HAP-1 (cell line): ENCODE measurements at regions not wholly inside any gene's neighbourhood (a gene's known extent, or its start where the extent isn't known, plus 50 kb on each side); places are given as distances from the start of the nearest gene placed in this dataset.
"Not testable (repeated sequence)": the region's sequence is repeated elsewhere in the genome, so short reads cannot be mapped to it uniquely, and the experiment has no call there.

Source experiments
- DNase-seq, 2 experiments: peaks; one replicate each; pipeline ENCODE4 v3.0.0-alpha.2; 2016 to 2020; ENCODE audit warnings: low spot score in 2 of 2
- H3K27me3 ChIP-seq: fragments of 250-450 bp; sonication (Bioruptor Pico); 2 replicates; pipeline ENCODE4 v1.5.1; 2020; ENCODE audit warnings: low read depth, mild to moderate bottlenecking, moderate library complexity
- H3K36me3 ChIP-seq: fragments of 250-450 bp; sonication (Bioruptor Pico); replicated peaks from 2 replicates; pipeline ENCODE4 v1.5.1; 2020; ENCODE audit warnings: mild to moderate bottlenecking
- H3K4me1 ChIP-seq: fragments of 250-450 bp; sonication (Bioruptor Pico); 2 replicates; pipeline ENCODE4 v1.5.1; 2020; ENCODE audit warnings: mild to moderate bottlenecking
- H3K4me3 ChIP-seq: fragments of 250-450 bp; sonication (Bioruptor Pico); 2 replicates; pipeline ENCODE4 v1.5.1; 2020; ENCODE audit warnings: mild to moderate bottlenecking, moderate library complexity
- H3K9me3 ChIP-seq: fragments of 250-450 bp; sonication (Bioruptor Pico); 2 replicates; pipeline ENCODE4 v1.5.1; 2020; ENCODE audit warnings: mild to moderate bottlenecking, moderate library complexity
- in situ Hi-C: fragments of 300-500 bp; cut with MboI; formaldehyde crosslinking; loops from 3 replicates; pipeline ENCODE4 v1.14.3; 2020; ENCODE audit warnings: low sequenced_read_pairs, inconsistent platforms, mixed read lengths

DNA sequence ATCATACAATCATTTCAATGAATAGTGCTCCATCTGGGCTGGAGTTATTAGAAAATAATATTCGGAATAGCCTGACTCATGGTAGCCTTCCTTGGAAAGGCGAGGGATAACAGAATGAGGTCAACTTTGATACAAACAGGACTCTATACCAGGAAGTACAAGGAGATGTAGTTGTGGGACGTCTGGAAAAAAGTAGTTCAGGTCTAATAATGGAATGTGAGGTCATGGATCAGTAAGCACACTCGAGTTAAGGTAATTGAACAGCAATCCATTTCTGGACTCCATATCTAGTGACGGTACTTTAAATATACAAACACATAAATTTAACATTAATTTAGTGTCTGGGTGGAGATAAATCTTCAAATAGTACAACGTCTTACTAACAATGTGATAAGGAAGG, 1204.0 kb upstream of the ADGRB3 start:
- Histone ChIP-seq H3K4me3 (no peak overlapping the region), H3K36me3 (no peaks in the 10 kb centered on the region), H3K4me1 (no peaks in the 10 kb centered on the region), H3K27me3 (no peaks in the 10 kb centered on the region), H3K9me3 (no peaks in the 10 kb centered on the region)
- in situ Hi-C loops, result no loop called here
- DNase-seq, result no peak

- H3K4me3 ChIP-seq, H3K9me3 ChIP-seq, in situ Hi-C loops, H3K27me3 ChIP-seq, DNase-seq, H3K36me3 ChIP-seq, H3K4me1 ChIP-seq: not testable (repeated sequence)
These were observed 1208.4 kb upstream of the ADGRB3 start for GRCh38 chr6:67426686-67427085.

GRCh38 chr6:67412035-67412434, 1223.0 kb upstream of the ADGRB3 start:
- no peak for DNase-seq
- H3K27me3 ChIP-seq, result no peaks in the 10 kb centered on the region

GRCh38 chr6:67411036-67411435, 1224.0 kb upstream of the ADGRB3 start:
- no peaks in the 10 kb centered on the region for H3K4me1 ChIP-seq
- no peak for DNase-seq
- in situ Hi-C loops, result no loop called here
- H3K27me3 ChIP-seq, result no peaks in the 10 kb centered on the region
- H3K9me3 ChIP-seq, result no peaks in the 10 kb centered on the region
- H3K4me3 ChIP-seq, result no peak overlapping the region
- H3K36me3 ChIP-seq, result no peaks in the 10 kb centered on the region

More at GRCh38 chr6:67412035-67412434, 1223.0 kb upstream of the ADGRB3 start:
- in situ Hi-C loops, result no loop called here
- H3K4me1 ChIP-seq, result no peaks in the 10 kb centered on the region
- no peaks in the 10 kb centered on the region for H3K9me3 ChIP-seq
- H3K36me3 ChIP-seq, result no peaks in the 10 kb centered on the region
- H3K4me3 ChIP-seq, result no peak overlapping the region

DNA sequence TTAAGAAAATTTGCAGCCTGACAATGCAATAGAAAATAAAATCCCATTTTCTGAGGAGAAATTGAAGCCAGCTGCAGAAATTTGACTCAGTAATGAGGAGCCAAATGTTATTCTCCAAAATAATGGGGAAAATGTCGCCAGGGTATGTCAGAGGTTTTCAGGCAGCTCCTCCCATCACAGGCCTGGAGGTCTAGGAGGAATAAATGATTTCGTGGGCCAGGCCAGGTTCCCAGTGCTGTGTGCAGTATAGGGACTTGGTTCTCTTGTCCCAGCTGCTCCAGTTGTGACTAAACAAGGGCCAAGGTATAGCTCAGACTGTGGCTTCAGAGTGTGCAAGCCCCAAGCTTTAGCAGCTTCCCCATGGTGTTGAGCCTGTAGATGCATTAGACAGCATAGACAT, 1240.8 kb upstream of the ADGRB3 start:
- DNase-seq, result no peak
- Histone ChIP-seq H3K27me3 (no peaks in the 10 kb centered on the region), H3K36me3 (no peaks in the 10 kb centered on the region), H3K9me3 (no peaks in the 10 kb centered on the region), H3K4me1 (no peaks in the 10 kb centered on the region; the same call in 1 of the 2 replicates), H3K4me3 (no peak overlapping the region)
- in situ Hi-C loops, result no loop called here

- H3K4me3 ChIP-seq, result no peak overlapping the region
- no peak for DNase-seq
- in situ Hi-C loops, result no loop called here
- no peaks in the 10 kb centered on the region for H3K27me3 ChIP-seq
- H3K36me3 ChIP-seq, result no peaks in the 10 kb centered on the region
- no peaks in the 10 kb centered on the region for H3K4me1 ChIP-seq
- no peaks in the 10 kb centered on the region for H3K9me3 ChIP-seq
These were observed 1241.7 kb upstream of the ADGRB3 start for GRCh38 chr6:67393356-67393755.

DNA sequence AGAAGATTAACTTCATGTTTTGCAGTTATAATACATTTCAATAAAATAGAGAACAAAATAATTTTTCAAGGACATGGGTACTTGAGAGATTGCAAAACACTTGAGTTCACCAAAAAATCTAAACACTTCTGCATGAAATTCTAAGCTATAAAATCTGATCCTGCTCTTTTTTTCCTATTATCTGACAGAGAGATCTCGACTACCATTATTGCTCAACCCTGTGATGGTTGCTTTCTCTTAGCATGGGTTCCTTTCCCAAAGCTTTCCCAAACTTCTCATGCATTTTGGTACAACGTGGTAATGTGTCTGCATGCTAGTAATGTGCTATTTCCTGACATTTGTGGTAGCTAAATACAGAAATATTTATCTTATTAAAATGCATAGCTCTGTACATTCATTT, 1243.1 kb upstream of the ADGRB3 start:
- Histone ChIP-seq H3K4me1 (no peaks in the 10 kb centered on the region), H3K27me3 (no peaks in the 10 kb centered on the region), H3K4me3 (no peak overlapping the region), H3K9me3 (no peaks in the 10 kb centered on the region), H3K36me3 (no peaks in the 10 kb centered on the region)
- in situ Hi-C loops, result no loop called here
- DNase-seq, result no peak

- in situ Hi-C loops, result no loop called here
- Histone ChIP-seq H3K36me3 (no peaks in the 10 kb centered on the region), H3K4me3 (no peak overlapping the region), H3K9me3 (no peaks in the 10 kb centered on the region), H3K27me3 (no peaks in the 10 kb centered on the region), H3K4me1 (no peaks in the 10 kb centered on the region)
- DNase-seq, result no peak
These were observed 1265.4 kb upstream of the ADGRB3 start for GRCh38 chr6:67369679-67370078.

DNA sequence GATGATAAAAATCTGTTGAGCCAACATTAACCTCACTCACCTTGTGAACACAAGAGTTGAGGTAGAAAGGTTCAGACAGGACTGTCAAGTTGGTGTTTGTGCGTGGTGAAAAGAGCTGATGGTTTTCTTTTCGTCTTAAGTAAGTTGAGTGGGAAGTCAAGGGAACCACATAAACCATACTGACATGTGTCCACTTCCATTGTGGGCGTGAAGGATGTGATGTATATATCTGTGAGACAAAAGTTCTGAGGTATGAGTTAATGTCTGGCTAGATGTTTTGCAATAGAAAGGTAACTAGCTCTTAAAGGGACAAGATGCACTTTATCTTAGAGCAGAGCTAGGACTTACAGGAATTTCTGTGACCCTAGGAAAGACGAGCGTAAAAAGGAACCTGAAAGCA, 1272.1 kb upstream of the ADGRB3 start:
- in situ Hi-C loops, result no loop called here
- no peak for DNase-seq
- no peak overlapping the region for H3K4me3 ChIP-seq
- no peaks in the 10 kb centered on the region for H3K9me3 ChIP-seq
- H3K36me3 ChIP-seq, result no peaks in the 10 kb centered on the region
- no peaks in the 10 kb centered on the region for H3K4me1 ChIP-seq
- no peaks in the 10 kb centered on the region for H3K27me3 ChIP-seq

DNA sequence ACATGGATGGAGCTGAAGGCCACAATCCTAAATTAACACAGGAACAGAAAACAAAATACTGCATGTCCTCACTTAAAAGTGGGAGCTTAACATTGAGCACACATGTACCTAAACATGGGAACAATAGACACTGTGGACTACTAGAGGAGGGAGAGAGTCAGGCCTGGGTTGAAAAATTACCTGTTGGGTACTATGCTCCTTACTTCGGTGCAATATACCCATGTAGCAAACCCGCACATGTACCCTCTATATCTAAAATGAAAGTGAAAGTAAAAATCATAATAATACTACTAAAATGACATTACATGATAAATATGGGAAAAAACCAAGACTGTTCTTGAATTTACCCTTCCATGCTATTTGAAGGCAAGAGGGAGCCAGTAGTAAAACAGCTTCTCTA, 1273.8 kb upstream of the ADGRB3 start:
- DNase-seq, result no peak
- Histone ChIP-seq H3K27me3 (no peaks in the 10 kb centered on the region), H3K4me1 (no peaks in the 10 kb centered on the region), H3K36me3 (no peaks in the 10 kb centered on the region), H3K4me3 (no peak overlapping the region), H3K9me3 (no peaks in the 10 kb centered on the region)
- in situ Hi-C loops, result no loop called here

- H3K36me3 ChIP-seq, result no peaks in the 10 kb centered on the region
- peaks cover 13% of the 10 kb centered on the region for H3K4me1 ChIP-seq
- no peaks in the 10 kb centered on the region for H3K27me3 ChIP-seq
- H3K9me3 ChIP-seq, result no peaks in the 10 kb centered on the region
- H3K4me3 ChIP-seq, result no peak overlapping the region
- in situ Hi-C loops, result no loop called here
- DNase-seq, result no peak
These were observed 1276.8 kb upstream of the ADGRB3 start for GRCh38 chr6:67358241-67358640.

GRCh38 chr6:67353861-67354260, 1281.2 kb upstream of the ADGRB3 start:
- peaks cover 13% of the 10 kb centered on the region for H3K4me1 ChIP-seq
- DNase-seq, result peak in 1 of 2 experiments; percentile 90
- H3K36me3 ChIP-seq, result no peaks in the 10 kb centered on the region
- in situ Hi-C loops, result no loop called here
- no peak overlapping the region for H3K4me3 ChIP-seq
- H3K27me3 ChIP-seq, result no peaks in the 10 kb centered on the region
- no peaks in the 10 kb centered on the region for H3K9me3 ChIP-seq

GRCh38 chr6:67352717-67353116, 1282.4 kb upstream of the ADGRB3 start:
- Histone ChIP-seq H3K27me3 (no peaks in the 10 kb centered on the region), H3K9me3 (no peaks in the 10 kb centered on the region), H3K4me3 (no peak overlapping the region), H3K4me1 (peaks cover 13% of the 10 kb centered on the region), H3K36me3 (no peaks in the 10 kb centered on the region)
- no peak for DNase-seq
- in situ Hi-C loops, result no loop called here

DNA sequence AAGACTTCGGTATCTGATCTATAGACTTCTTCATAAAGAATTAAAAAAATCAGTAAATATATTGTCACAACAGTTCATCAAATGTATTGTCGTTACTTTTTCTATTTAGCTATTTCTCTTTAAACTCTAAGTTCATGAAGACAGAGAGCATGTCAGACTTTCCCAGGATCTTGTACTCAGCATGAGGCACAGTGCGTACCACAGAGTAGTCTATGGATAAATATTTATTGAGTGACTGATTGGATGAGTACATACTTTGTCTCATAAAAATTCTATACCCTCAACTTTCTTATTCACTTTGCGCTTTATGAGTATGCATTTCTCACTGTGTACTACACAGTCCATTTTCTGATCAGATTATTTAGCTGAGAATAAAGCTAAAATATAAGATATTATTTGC, 1284.4 kb upstream of the ADGRB3 start:
- DNase-seq, result no peak
- Histone ChIP-seq H3K4me1 (peaks cover 13% of the 10 kb centered on the region), H3K9me3 (no peaks in the 10 kb centered on the region), H3K36me3 (no peaks in the 10 kb centered on the region), H3K4me3 (no peak overlapping the region), H3K27me3 (no peaks in the 10 kb centered on the region)
- in situ Hi-C loops, result no loop called here

GRCh38 chr6:67345946-67346345, 1289.1 kb upstream of the ADGRB3 start:
- Histone ChIP-seq H3K4me3 (no peak overlapping the region), H3K27me3 (no peaks in the 10 kb centered on the region), H3K4me1 (no peaks in the 10 kb centered on the region), H3K36me3 (no peaks in the 10 kb centered on the region), H3K9me3 (no peaks in the 10 kb centered on the region)
- in situ Hi-C loops, result no loop called here
- no peak for DNase-seq
